ENCODE measurements at regions not wholly inside any gene's neighbourhood (a gene's known extent, or its start where the extent isn't known, plus 50 kb on each side); places are given as distances from the start of the nearest gene placed in this dataset.

DNA sequence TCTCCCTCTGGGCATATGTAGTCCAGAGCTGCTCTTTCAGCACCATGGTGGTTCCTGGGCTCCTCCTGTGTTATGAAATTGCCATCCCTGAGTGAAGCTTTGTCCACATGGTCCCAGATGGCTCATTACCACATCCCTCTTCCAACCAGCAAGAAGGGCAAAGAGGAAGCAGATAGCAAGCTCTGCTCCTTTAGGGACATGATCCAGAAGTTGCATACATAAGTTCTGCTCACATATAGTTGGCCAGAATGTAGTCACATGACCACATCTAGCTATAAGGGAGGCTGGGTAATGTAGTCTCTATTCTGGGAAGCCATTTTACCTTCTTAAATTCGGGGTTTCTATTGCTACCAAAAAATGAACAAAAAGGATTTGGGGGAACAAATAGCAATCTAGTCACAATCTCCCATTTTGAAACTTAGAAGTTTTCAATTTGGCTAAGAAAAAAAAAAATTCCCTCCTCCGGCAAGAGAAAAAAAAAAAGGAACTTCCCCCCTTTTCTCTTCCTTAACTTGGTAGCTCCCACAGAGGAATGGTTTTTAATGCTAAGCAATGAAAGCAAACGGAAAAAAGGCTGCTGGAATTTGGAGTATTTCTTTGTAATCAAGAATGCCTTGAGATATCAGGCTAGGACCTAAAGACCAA, 88.2 kb upstream of the USP9X start:
- peaks cover 7% of the 10 kb centered on the region for H3K4me1 ChIP-seq (ENCODE audit: low read length)
- no peaks in the 10 kb centered on the region for H4K20me1 ChIP-seq (ENCODE audit: insufficient read depth, low read length)
- H3K4me3 ChIP-seq (ENCODE audit: low read length): peak overlapping the region; percentile 74
- TF ChIP-seq EZH2phosphoT487 (IDR thresholded peaks at IDR 0.05; ENCODE audit: low read depth): no peak
- TF ChIP-seq, protein P1, sequence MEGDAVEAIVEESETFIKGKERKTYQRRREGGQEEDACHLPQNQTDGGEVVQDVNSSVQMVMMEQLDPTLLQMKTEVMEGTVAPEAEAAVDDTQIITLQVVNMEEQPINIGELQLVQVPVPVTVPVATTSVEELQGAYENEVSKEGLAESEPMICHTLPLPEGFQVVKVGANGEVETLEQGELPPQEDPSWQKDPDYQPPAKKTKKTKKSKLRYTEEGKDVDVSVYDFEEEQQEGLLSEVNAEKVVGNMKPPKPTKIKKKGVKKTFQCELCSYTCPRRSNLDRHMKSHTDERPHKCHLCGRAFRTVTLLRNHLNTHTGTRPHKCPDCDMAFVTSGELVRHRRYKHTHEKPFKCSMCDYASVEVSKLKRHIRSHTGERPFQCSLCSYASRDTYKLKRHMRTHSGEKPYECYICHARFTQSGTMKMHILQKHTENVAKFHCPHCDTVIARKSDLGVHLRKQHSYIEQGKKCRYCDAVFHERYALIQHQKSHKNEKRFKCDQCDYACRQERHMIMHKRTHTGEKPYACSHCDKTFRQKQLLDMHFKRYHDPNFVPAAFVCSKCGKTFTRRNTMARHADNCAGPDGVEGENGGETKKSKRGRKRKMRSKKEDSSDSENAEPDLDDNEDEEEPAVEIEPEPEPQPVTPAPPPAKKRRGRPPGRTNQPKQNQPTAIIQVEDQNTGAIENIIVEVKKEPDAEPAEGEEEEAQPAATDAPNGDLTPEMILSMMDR (IDR thresholded peaks at IDR 0.05; ENCODE audit: low read depth, low read length): no peak
- no peaks in the 10 kb centered on the region for H3K9me3 ChIP-seq (ENCODE audit: insufficient read depth, low read length)
- H3K9ac ChIP-seq (ENCODE audit: low read length): peak overlapping the region; percentile 43
- H3K79me2 ChIP-seq (ENCODE audit: low read length): no peaks in the 10 kb centered on the region
- H3K27me3 ChIP-seq (ENCODE audit: low read depth, low read length): no peaks in the 10 kb centered on the region
- H3K4me2 ChIP-seq (ENCODE audit: low read length): peak overlapping the region; percentile 81
- H3K27ac ChIP-seq (ENCODE audit: low read length): no peak overlapping the region
- H3K36me3 ChIP-seq (replicated peaks; ENCODE audit: low read depth, low read length): no peaks in the 10 kb centered on the region
- peak overlapping the region; percentile 95 for H2AFZ ChIP-seq (ENCODE audit: low read depth, low read length)

DNA sequence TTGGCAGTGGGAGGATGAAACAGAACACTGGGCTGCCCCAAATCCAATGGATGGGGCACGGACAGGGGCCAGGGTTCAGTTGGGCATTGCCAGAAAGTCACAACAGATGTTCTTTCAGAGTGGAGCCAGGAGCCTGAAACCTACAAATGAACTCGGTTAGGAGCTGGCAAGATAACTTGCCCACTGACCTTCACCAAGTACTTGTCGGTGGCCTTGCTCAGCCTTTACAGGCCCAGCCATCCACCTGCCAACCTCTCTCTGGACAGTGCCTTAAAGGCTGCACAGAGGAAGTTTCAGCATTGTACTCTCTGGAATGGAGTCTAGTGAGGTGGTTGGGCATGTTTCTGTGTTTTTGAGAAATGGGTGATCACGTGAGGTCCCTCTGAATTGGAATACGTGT, 87.1 kb upstream of the USP9X start:
- Histone ChIP-seq H3K79me2 (ENCODE audit: low read length) (no peaks in the 10 kb centered on the region), H3K4me2 (ENCODE audit: low read length) (no peak overlapping the region), H3K9me3 (ENCODE audit: insufficient read depth, low read length) (no peaks in the 10 kb centered on the region), H4K20me1 (ENCODE audit: insufficient read depth, low read length) (no peaks in the 10 kb centered on the region), H3K27me3 (ENCODE audit: low read depth, low read length) (no peaks in the 10 kb centered on the region), H3K36me3 (replicated peaks; ENCODE audit: low read depth, low read length) (no peaks in the 10 kb centered on the region), H2AFZ (ENCODE audit: low read depth, low read length) (peak overlapping the region; percentile 54; the same call in 1 of the 2 replicates), H3K4me3 (ENCODE audit: low read length) (no peak overlapping the region), H3K4me1 (ENCODE audit: low read length) (peaks cover 7% of the 10 kb centered on the region), H3K27ac (ENCODE audit: low read length) (no peak overlapping the region), H3K9ac (ENCODE audit: low read length) (no peak overlapping the region)
- TF ChIP-seq, protein P1 (IDR thresholded peaks at IDR 0.05; ENCODE audit: low read depth, low read length): no peak
- no peak for TF ChIP-seq EZH2phosphoT487 (IDR thresholded peaks at IDR 0.05; ENCODE audit: low read depth)

DNA sequence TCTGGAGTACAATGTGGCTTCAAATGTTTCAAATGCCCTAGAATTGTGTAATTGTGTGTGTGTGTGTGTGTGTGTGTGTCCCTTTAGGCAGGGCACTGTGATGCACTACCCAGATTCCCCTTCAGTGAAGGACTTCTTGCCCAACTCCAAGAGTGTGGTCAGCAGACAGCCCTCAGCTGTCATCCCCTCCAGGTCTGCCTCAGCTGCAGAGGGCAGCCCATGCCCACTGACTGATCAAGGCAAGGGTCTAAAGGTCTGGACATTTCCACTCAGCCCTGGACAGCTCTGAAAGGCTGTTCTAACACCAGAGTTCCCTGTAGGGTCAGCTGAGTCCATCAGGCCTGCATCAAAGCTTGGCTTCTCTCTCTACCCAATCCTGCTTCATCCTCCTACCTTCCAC, 83.9 kb upstream of the USP9X start:
- Histone ChIP-seq H3K4me1 (ENCODE audit: low read length) (peaks cover 12% of the 10 kb centered on the region), H2AFZ (ENCODE audit: low read depth, low read length) (no peak overlapping the region), H3K9ac (ENCODE audit: low read length) (no peak overlapping the region), H3K27me3 (ENCODE audit: low read depth, low read length) (no peaks in the 10 kb centered on the region), H3K79me2 (ENCODE audit: low read length) (no peaks in the 10 kb centered on the region), H3K9me3 (ENCODE audit: insufficient read depth, low read length) (no peaks in the 10 kb centered on the region), H4K20me1 (ENCODE audit: insufficient read depth, low read length) (no peaks in the 10 kb centered on the region), H3K27ac (ENCODE audit: low read length) (no peak overlapping the region), H3K4me3 (ENCODE audit: low read length) (no peak overlapping the region), H3K4me2 (ENCODE audit: low read length) (no peak overlapping the region), H3K36me3 (replicated peaks; ENCODE audit: low read depth, low read length) (no peaks in the 10 kb centered on the region)
- TF ChIP-seq EZH2phosphoT487 (IDR thresholded peaks at IDR 0.05; ENCODE audit: low read depth): no peak
- TF ChIP-seq, protein P1 (IDR thresholded peaks at IDR 0.05; ENCODE audit: low read depth, low read length): no peak

DNA sequence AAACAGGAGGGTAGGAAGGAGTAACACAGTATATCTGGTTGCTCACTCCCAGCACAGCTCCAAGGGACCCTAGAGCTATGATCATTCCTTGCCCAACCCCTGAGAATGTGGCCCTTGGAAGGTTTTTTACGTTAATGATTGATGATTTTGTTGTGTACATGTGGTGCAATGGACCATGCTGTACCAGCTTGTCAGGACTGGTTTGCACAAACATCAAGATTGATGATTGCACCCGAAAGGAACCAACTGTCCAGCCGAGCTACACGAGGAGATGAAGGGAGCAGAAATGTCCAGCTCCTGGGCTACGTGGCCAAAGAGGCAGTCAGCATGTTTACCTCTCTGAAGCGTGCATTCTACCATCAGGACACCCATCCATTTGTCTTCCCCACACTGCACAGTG, 83.2 kb upstream of the USP9X start:
- Histone ChIP-seq H3K9ac (ENCODE audit: low read length) (no peak overlapping the region), H3K4me3 (ENCODE audit: low read length) (no peak overlapping the region), H3K4me1 (ENCODE audit: low read length) (peaks cover 8% of the 10 kb centered on the region; the same call in 1 of the 2 replicates), H3K27ac (ENCODE audit: low read length) (no peak overlapping the region), H3K9me3 (ENCODE audit: insufficient read depth, low read length) (no peaks in the 10 kb centered on the region), H4K20me1 (ENCODE audit: insufficient read depth, low read length) (no peaks in the 10 kb centered on the region), H2AFZ (ENCODE audit: low read depth, low read length) (no peak overlapping the region), H3K79me2 (ENCODE audit: low read length) (no peaks in the 10 kb centered on the region), H3K4me2 (ENCODE audit: low read length) (no peak overlapping the region), H3K36me3 (replicated peaks; ENCODE audit: low read depth, low read length) (no peaks in the 10 kb centered on the region), H3K27me3 (ENCODE audit: low read depth, low read length) (no peaks in the 10 kb centered on the region)
- TF ChIP-seq, protein P1 (IDR thresholded peaks at IDR 0.05; ENCODE audit: low read depth, low read length): no peak
- no peak for TF ChIP-seq EZH2phosphoT487 (IDR thresholded peaks at IDR 0.05; ENCODE audit: low read depth)
